GM19023 (cell line): ENCODE measurements at regions not wholly inside any gene's neighbourhood (a gene's known extent, or its start where the extent isn't known, plus 50 kb on each side); places are given as distances from the start of the nearest gene placed in this dataset.
A peak's percentile ranks its signal among the peaks of the same experiment; 100 is the strongest.
"Not testable (repeated sequence)": the region's sequence is repeated elsewhere in the genome, so short reads cannot be mapped to it uniquely, and the experiment has no call there.

Experiments used
- ATAC-seq: cut with Tn5 transposase; IDR thresholded peaks from one replicate; pipeline ENCODE4 v1.9.1; 2021; ENCODE audit warnings: mild to moderate bottlenecking, moderate library complexity; ENCODE audit not compliant: unreplicated experiment

DNA sequence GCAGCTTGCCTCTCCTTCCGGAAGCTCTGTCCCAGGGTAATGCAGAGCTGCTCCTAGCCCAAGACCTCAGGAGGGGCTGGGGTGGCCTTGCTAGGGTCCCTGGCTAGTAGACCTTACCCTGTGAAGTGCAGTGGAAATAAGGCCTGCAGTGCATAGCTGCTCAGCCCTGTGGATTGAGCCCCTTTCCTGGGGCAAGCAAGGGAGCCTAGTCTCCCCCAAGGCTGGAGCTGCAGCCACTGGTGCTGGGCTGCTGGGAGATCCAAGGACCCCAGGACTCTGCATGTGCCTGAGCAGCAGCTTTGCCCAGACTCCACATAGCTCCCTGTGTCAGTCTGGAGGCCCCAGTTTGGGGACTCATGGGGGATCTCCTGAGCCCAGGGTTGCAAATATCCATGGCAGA is 57.9 kb downstream of the FANCF start:
- no peak for ATAC-seq

DNA sequence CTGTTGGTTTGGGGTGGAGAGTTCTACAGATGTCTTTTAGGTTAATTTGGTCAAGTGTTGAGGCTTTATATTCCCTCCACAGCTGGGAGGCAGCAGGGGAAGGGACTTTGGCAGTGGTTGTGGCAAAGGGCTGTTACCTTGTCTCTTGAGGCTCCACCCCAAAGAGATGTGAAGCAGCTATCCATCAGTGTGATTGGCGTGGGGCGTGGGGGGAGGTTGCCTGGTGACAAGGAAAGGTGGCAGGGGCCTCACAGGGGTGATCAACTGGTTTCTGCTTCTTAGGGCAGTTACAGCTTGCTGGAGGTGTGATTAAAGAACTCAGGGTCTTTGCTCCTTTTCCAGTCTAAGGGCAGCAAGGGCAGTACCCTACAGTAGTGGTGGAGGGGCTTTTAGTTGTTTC is 59.3 kb downstream of the FANCF start:
- no peak for ATAC-seq

DNA sequence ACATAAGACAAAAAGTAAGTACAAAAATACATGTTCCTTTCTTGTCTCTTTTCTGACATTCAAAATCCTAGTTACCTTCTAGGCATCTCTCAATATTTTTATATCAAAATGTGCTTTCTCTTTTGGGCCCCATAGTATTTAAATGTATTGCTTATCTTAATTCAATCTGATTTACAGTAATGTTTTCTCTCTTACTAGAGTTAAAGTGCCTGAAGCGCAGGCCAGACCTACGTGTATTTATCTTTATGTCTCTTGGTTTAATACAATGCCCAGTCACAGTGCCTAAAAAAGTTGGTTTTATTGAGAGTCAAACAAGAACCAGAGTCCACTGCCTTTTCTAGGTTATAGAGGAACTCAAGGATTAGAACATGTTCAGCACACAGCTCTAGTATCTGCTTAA is 64.3 kb downstream of the FANCF start:
- ATAC-seq: no peak

DNA sequence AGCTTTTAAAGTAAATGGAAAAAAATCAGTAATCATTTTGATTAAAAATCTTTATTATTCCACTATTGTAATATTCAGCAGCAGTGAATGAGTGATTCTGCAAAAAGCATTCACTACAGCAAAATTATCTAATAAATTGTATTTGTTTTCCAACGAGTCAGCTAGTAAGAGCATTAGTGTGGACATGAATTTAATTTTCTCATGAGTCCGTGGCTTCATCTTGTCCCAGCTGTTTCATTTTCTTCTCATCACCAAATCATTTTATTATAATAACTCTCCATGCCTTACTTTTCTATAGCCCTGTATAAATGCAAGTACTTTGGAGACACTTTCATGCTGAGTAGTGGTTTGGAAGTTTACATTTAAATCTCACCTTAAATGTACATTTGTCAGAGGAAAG is 66.2 kb downstream of the FANCF start:
- ATAC-seq: no peak

DNA sequence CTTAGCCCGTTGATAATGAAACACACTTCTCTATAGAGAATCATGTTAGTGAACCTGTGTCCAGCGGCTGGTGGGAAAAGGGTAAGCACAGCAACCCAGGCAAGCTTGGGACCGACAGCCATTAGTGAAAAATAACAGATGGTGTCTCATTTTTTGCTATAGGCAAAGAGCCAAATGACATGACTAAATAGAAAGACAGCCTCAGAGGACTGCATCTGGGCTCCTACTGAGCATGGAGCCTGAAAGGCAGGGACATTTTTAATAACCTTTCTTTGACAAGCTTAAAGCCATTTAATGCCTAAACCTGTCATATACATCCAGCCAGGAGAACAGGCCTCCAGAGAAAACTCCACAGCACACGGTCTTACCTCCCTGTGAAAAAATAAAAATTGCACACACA is 67.0 kb downstream of the FANCF start:
- ATAC-seq: no peak

DNA sequence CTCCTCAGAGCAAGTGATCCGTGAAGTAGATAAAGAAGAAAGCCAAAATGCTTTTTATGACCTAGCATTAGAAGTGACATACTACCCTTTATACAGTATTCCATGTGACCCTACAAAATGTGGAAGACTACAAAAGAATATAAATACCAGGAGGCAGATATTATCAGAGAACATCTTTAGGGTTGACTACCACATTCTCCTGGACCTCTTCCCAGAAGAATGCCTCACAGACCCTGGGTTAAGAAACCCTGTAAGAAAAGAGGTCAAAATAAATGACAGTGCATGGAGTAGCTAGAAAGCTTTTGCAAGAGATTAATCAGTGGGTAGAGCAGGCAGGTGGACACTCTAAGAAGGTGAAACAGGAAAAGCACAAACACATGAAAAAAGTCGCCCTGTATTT is 69.2 kb downstream of the FANCF start:
- ATAC-seq: no peak

DNA sequence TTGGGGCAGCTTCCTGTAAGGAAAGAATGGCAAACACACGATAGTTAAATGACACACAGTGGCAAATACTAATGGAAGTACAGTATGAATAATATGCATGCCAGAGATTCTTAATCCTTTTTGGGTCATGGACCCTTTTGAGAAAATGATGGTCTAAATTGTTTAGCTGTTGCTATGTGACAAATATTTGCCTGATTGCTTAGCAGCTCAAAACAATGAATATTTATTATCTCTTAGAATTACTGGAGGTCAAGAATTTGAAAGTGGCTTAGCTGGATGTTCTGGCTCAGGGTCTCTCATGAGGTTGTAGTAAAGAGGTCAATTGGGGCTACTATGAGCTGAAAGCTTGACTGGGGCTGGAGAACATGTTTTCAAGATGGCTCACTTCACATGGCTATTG is 69.7 kb downstream of the FANCF start:
- ATAC-seq: no peak

DNA sequence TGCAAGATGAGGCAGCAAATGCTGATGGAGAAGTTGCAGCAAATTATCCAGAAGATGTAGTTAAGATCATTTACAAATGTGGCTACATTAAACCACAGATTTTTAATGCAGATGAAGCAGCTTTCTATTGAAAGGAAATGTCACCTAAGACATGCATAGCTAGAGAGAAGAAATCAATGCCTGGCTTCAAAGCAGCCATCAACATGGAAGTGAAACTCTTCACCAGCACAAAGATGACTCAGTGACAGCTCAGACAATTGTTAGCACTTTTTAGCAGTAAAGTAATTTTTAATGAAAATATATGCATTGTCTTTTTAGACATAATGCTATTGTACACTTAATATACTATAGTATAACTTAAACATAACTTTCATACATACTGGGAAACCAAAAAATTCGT is 71.4 kb downstream of the FANCF start:
- peak; percentile 83 for ATAC-seq

DNA sequence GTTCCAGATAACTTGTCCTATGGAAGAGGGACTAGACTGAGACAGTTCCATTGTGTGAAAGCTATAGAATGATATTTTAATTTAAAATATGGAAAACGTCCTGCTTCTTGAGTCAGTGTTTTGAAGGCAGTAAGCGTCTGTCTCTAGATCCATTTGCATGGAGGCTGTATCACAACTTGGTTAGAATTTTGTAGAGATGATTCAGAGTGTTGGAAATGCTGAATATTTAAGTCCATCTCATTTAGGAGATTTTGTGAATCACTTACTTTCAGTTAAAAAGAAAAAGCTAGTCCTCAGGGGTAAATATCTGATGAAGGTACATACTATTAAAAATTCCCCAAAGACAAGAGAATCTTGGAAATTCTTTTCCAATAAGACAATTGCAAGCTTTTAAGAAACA is 72.7 kb downstream of the FANCF start:
- ATAC-seq: no peak

DNA sequence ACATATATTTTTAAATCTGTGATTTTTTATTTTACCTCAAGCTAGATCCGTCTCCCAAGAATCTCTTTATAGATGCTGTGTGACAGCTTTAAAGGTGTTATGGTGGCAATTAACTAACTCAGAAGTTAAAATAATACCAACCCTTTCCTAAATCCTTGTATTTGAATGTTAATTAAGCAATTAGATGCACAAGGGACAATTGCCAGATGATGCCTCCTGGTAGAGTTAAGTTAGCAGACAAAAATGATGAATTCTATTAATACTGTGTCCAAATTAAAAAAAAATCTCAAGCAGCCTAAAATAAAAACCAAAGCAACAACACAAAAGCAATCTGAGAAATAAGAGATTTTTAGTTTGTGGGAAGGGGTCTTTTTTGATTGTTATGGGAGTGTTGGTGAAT is 78.9 kb downstream of the FANCF start:
- ATAC-seq: no peak

DNA sequence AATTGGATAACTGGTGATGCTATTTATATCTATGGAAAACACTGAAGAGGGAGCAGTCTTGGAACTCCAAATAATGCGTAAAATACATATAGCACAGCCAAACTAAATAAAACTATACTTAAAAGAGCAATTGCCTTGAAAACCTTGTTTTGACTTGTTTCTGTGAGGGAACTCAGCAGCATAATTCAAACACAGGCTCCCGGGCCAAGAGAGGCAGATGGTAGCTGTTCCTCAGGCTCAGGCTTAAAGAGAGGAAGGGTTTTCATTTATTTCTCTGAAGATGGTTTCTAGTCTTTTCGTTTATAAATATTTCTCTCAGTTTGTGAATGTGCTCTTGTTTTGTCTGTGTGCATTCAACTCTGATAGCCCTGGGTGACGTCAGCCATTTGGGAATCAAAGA is 82.4 kb downstream of the FANCF start:
- ATAC-seq: no peak

DNA sequence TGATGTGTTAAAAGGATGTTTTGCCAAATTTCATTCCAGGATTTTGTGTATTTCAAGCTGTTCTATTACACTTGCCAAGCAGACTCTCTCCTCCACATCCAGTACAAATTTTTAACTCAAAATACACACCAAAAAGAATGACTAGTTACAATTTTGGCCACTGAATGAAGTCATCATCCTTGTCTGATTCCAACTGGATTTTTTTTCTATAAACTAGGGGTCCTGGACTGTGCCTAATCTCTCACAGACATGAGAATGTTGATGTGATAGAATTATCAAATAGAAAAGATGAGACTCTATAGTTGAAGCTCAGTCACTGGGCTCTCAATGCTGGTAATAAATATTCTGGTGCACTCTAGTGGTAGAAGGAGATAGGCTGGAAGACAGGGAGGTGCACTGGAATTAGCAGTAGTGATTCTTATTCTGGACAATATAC is 85.8 kb downstream of the FANCF start:
- no peak for ATAC-seq

DNA sequence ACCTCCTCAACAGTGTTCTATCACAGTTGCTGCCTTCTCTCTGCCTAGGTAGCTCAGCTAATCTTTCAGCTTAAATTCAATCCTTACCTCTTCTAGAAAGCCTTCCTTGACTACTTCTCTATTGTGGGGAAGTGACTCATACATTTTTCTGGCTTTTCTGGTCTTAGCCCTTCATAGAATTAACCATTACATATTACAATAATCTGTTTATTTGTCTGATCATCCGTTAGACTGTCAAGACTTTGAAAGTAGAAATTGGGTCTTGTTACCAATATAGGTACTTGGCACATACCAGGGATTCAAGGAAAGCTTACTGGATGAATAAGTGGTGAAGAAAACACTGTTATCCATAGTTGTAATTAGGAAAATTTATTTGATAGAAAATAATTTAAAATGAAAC is 89.6 kb downstream of the FANCF start:
- ATAC-seq: no peak

DNA sequence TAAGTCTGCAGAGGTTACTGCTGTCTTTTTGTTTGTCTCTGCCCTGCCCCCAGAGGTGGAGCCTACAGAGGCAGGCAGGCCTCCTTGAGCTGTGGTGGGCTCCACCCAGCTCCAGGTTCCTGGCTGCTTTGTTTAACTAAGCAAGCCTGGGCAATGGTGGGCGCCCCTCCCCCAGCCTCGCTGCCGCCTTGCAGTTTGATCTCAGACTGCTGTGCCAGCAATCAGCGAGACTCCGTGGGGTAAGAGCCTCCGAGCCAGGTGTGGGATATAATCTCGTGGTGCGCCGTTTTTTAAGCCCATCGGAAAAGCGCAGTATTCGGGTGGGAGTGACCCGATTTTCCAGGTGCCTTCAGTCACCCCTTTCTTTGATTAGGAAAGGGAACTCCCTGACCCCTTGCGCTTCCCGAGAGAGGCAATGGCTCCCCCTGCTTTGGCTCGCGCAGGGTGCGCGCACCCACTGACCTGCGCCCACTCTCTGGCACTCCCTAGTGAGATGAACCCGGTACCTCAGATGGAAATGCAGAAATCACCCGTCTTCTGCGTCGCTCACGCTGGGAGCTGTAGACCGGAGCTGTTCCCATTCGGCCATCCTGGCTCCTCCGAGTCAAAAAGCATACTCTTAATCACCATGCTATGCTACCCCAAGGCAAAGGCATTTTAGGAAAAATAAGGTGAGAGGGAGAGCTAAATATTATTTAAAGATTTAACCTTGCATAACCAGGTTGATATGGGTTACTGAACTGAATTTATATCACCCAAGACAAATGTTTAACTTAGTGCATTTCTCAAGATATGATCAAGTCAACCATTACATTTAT is 96.8 kb downstream of the FANCF start:
- ATAC-seq: not testable (repeated sequence)

DNA sequence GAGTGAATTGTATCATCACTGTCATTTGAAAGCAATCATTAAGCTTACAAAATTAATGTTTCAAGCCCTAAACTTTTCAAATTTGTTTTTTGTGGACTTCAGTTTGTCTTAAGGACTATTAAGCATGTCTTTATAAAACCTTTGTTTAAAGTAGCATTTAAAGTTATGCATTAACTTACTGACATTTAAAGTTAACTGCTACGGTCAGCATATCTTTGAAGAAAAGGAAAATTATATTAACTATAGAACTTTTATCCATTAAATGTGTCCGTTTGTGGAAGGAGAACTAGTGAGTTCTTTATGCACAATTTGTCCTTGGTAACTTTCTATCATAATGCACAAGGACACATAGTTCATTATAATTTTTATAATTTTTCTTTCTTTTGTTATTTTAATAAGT is 103.4 kb downstream of the FANCF start:
- ATAC-seq: no peak

DNA sequence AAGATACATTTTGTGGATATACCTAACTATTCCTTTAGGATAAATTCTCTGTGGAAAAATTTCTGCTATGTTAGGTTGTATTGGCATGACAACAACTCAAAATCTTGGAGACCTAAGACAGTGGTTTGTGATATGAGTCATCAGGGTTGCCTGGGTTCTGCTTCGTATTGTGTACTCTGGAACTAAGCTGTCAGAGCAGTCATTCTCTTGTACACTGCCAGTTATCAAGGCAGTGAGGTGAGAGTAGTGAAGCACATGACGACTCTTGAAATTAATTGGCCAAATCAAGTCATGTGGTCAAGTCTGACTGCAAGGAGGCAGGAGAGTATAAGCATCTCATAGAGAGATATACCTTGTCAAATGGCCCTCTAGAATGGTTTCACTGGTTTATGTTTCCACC is 104.4 kb downstream of the FANCF start:
- no peak for ATAC-seq

DNA sequence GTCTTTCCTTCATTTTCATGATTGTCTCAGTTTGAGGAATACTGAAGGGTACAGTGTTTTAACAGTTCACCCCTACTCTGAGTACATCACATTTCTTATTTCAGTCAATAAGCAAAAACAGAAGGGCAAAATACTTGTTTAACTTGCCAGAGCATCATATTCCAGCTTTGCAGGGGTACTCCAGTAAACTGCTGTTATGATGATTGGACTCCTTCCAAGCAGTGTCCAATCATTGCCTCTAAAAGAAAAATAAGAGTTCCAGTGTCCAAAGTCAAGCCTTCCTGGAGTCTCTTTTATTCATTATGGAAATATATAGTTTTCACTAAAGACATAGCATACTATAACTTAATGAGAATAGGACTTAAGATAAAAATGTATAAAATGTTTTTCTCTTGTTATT is 105.1 kb downstream of the FANCF start:
- ATAC-seq: no peak

DNA sequence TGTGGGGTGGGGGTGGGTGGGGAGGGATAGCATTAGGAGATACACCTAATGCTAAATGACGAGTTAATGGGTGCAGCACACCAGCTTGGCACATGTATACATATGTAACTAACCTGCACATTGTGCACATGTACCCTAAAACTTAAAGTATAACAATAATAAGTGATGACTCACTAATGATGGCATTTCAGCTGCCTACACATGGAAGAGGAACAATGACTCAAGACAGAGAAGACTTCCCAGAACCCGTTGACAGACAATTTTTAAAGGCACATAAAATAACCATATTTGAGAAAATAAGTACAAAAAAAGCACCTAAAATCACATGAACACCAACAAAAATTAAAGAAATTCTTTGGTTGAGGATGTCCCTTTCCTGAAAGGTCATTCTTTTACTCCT is 107.3 kb downstream of the FANCF start:
- ATAC-seq: not testable (repeated sequence)

DNA sequence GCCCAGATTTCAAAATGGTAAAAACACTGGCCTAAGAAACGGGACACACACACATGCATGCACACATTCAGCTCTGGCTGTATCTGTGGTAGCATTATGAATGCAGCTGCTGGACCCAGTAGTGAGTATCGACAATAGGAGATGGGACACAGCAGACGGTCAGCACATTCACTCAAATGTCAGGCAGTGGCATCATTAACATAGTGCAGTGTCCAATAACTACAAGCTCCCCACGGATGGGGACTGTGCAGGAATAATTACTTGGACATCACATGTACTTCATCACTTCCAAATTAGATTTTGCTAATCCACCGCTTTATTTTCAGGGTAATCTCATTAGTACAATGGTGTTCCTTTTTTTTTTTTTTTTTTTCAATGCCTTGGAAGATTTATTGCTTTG is 109.5 kb downstream of the FANCF start:
- ATAC-seq: no peak

DNA sequence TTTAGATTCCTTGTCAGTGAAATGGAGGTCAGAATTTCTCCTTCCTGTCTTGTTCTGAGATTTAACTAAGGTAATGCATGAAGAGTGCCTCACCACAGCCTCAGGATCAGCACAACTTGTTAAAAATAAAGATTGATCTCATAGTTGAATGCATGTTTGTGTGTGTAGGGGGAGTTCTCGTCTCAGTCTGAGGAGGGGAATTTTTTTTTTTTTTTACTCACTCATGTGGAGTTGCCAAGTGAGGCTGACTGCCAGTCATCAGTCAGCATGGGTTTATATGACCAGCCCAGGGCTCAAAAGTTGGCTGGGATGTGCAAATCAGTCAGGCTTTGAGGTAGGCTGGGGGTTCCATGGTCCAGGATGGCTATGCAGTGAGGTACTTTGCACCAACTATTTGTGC is 113.2 kb downstream of the FANCF start:
- no peak for ATAC-seq

DNA sequence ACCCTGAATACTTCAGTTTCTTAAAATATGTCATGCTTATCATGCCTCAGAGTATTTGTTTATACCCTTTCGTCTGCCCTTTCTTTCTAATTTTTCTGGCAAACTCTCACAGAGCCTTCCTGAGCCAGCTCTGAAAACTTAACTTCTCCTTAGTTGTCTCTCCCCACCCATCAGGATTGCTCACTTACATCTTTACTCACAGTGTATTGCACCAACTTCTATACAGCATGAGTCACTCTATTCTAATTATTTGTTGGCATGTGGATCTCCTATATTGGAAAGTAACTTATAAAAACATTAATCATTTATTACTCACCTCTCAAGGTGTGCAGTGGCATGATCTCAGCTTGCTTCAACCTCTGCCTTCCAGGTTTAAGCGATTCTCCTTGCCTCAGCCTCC is 114.9 kb downstream of the FANCF start:
- ATAC-seq: no peak

DNA sequence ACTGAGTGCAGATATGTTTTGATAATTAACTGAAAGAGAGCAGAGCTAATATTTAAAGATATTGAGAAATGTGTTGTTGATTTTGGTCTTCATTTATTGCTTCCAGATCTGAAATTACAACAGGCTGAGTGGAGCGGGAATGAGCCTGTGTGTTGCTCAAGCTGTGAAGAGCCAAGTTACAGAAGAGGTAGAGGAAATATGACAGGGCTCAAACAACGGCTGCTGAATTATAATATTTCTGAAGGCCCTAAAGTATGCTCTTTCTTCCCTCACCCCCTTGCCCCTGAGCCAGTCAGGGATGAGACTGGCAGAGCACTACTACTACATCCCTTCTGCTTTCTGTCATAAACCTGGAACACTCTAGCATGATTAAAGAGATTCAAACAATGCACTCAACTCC is 115.6 kb downstream of the FANCF start:
- ATAC-seq: no peak

DNA sequence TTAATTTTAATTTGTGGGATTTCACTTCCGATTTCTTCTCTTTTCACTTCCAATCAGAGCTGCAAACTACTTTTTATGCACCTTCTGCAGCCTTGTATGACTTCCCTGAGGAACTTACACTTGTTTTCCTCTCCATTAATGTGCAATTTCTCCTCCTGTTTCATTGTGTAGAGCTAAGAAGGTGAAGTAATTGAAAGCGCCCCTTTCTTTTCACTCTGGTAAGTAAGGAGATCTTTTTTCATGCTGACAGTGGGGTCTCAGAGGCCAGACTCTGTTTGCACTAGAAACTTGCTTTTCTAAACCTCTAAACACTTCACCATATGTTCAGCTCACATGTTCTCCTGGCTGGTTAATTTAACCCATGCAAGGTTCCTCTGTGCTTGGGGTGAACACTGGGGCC is 117.0 kb downstream of the FANCF start:
- no peak for ATAC-seq
